CD14-positive monocyte (primary cell): ENCODE measurements at regions not wholly inside any gene's neighbourhood (a gene's known extent, or its start where the extent isn't known, plus 50 kb on each side); places are given as distances from the start of the nearest gene placed in this dataset.
"Not testable (repeated sequence)": the region's sequence is repeated elsewhere in the genome, so short reads cannot be mapped to it uniquely, and the experiment has no call there.

ENCODE experiments used
- DNase-seq, 3 donors: peaks; one replicate each; pipeline ENCODE4 v3.0.0-alpha.2; 2011 to 2022
- H2AFZ ChIP-seq: 2 replicates; pipeline ENCODE4 v1.6.0; 2012; ENCODE audit warnings: mild to moderate bottlenecking, low read depth, low read length, inconsistent platforms; ENCODE audit not compliant: insufficient read depth, poor library complexity, severe bottlenecking
- H3K27ac ChIP-seq, 2 donors: 1 replicate in 1 of 2; 2 replicates in 1 of 2; pipeline ENCODE4 v1.5.1; 2012 to 2013; ENCODE audit warnings: low read length in 2 of 2, control low read depth in 1 of 2, inconsistent platforms in 1 of 2, low read depth in 1 of 2, mild to moderate bottlenecking in 1 of 2
- H3K27me3 ChIP-seq, 2 donors: one replicate each; pipeline versions ENCODE4 v1.6.0 to v1.6.1; 2011 to 2013; ENCODE audit warnings: low read length in 2 of 2; ENCODE audit not compliant: control insufficient read depth in 2 of 2, insufficient read depth in 2 of 2
- H3K36me3 ChIP-seq, 2 donors: replicated peaks in 1 of 2; 1 replicate in 1 of 2; 2 replicates in 1 of 2; pipeline versions ENCODE4 v1.5.1 to v1.6.1; 2012 to 2013; ENCODE audit warnings: low read length in 2 of 2, control low read depth in 1 of 2, inconsistent platforms in 1 of 2, mild to moderate bottlenecking in 1 of 2; ENCODE audit not compliant: insufficient read depth in 2 of 2, control insufficient read depth in 1 of 2
- H3K4me1 ChIP-seq, 2 donors: 1 replicate in 1 of 2; 2 replicates in 1 of 2; pipeline versions ENCODE4 v1.5.1 to v1.6.1; 2012 to 2013; ENCODE audit warnings: low read length in 2 of 2, control low read depth in 1 of 2, inconsistent platforms in 1 of 2, mild to moderate bottlenecking in 1 of 2, moderate library complexity in 1 of 2; ENCODE audit not compliant: insufficient read depth in 2 of 2, control insufficient read depth in 1 of 2
- H3K4me2 ChIP-seq: replicated peaks from 2 replicates; pipeline ENCODE3; 2012; ENCODE audit warnings: low read length, moderate library complexity, mild to moderate bottlenecking; ENCODE audit not compliant: poor library complexity, severe bottlenecking; ENCODE audit errors: extremely low read depth
- H3K4me3 ChIP-seq, 3 experiments: fragments of 200-600 bp in 1 of 3; sonication (generic) in 1 of 3; replicated peaks in 1 of 3; 1 replicate in 2 of 3; 2 replicates in 1 of 3; pipeline ENCODE4 v1.5.1; 2011 to 2013; ENCODE audit warnings: low read length in 3 of 3, mild to moderate bottlenecking in 3 of 3, control low read depth in 2 of 3, low read depth in 2 of 3, inconsistent platforms in 1 of 3, moderate library complexity in 1 of 3
- H3K79me2 ChIP-seq: 2 replicates; pipeline ENCODE4 v1.6.0; 2012; ENCODE audit warnings: mild to moderate bottlenecking, control low read depth, inconsistent platforms, low read length, moderate library complexity; ENCODE audit not compliant: insufficient read depth
- H3K9ac ChIP-seq: 2 replicates; pipeline ENCODE4 v1.6.0; 2017; ENCODE audit warnings: low read length, mild to moderate bottlenecking; ENCODE audit not compliant: insufficient read depth, poor library complexity, severe bottlenecking
- H3K9me3 ChIP-seq, 2 donors: replicated peaks in 1 of 2; 1 replicate in 1 of 2; 2 replicates in 1 of 2; pipeline versions ENCODE4 v1.5.1 to v1.6.1; 2012 to 2013; ENCODE audit warnings: low read length in 2 of 2, control low read depth in 1 of 2; ENCODE audit not compliant: control insufficient read depth in 1 of 2, insufficient read depth in 1 of 2
- H4K20me1 ChIP-seq: 2 replicates; pipeline ENCODE4 v1.6.0; 2012; ENCODE audit warnings: mild to moderate bottlenecking, low read length, control low read depth, moderate library complexity; ENCODE audit not compliant: insufficient read depth
- H3K27ac Mint-ChIP-seq, 7 donors: one replicate each; pipeline ENCODE4 v1.8.0; 2020; ENCODE audit warnings: mild to moderate bottlenecking in 7 of 7, mixed read lengths in 7 of 7, moderate library complexity in 6 of 7, inconsistent platforms in 2 of 7
- H3K27me3 Mint-ChIP-seq, 3 donors: one replicate each; pipeline ENCODE4 v1.8.0; 2021 to 2022; ENCODE audit warnings: low read depth in 3 of 3, mild to moderate bottlenecking in 3 of 3, mixed read lengths in 3 of 3, moderate library complexity in 3 of 3, inconsistent platforms in 1 of 3
- H3K36me3 Mint-ChIP-seq, 2 donors: one replicate each; pipeline ENCODE4 v1.8.0; 2020; ENCODE audit warnings: mixed read lengths in 2 of 2, inconsistent platforms in 1 of 2, mild to moderate bottlenecking in 1 of 2
- H3K4me1 Mint-ChIP-seq: one replicate; pipeline ENCODE4 v1.8.0; 2020; ENCODE audit warnings: mild to moderate bottlenecking, mixed read lengths
- H3K4me3 Mint-ChIP-seq, 2 donors: one replicate each; pipeline ENCODE4 v1.8.0; 2020; ENCODE audit warnings: mild to moderate bottlenecking in 2 of 2, mixed read lengths in 2 of 2, moderate library complexity in 1 of 2
- H3K9me3 Mint-ChIP-seq, 7 donors: one replicate each; pipeline ENCODE4 v1.8.0; 2020 to 2022; ENCODE audit warnings: mixed read lengths in 7 of 7, mild to moderate bottlenecking in 6 of 7, moderate library complexity in 6 of 7, inconsistent platforms in 2 of 7
- WGBS: methylation state at CpG from one replicate; pipeline ENCODE4 v1.1.5; 2013; ENCODE audit warnings: missing lambda C conversion rate; ENCODE audit not compliant: insufficient coverage; 5-methylcytosine and 5-hydroxymethylcytosine counted together
- intact Hi-C, 2 donors: fragments of 100-400 bp; cut with micrococcal nuclease; formaldehyde crosslinking; loops; one replicate each; pipeline versions ENCODE4 v1.15.0 to v1.15.1; 2023

- 40% methylated on average over 1 of the region's 1 CpG for WGBS
- intact Hi-C loops, H3K36me3 Mint-ChIP-seq: not testable (repeated sequence)
These were observed 1177.1 kb downstream of the FOXD4L5 start for GRCh38 chr9:64107867-64108266.

GRCh38 chr9:64107211-64107610 lies 1177.8 kb downstream of the FOXD4L5 start:
- H3K27ac Mint-ChIP-seq, H3K36me3 Mint-ChIP-seq, H3K27ac ChIP-seq, DNase-seq, H3K4me2 ChIP-seq, H3K9ac ChIP-seq, H4K20me1 ChIP-seq, H3K27me3 ChIP-seq, H3K79me2 ChIP-seq, intact Hi-C loops, H3K4me3 ChIP-seq, H2AFZ ChIP-seq, H3K9me3 ChIP-seq, H3K4me3 Mint-ChIP-seq, H3K27me3 Mint-ChIP-seq, H3K4me1 Mint-ChIP-seq, H3K4me1 ChIP-seq, H3K36me3 ChIP-seq, H3K9me3 Mint-ChIP-seq: not testable (repeated sequence)
- no CpG with 5 or more reads among the region's 1 CpG for WGBS

More at GRCh38 chr9:64107867-64108266, 1177.1 kb downstream of the FOXD4L5 start:
- not testable (repeated sequence) for H3K27me3 Mint-ChIP-seq, H3K27me3 ChIP-seq, H3K4me3 Mint-ChIP-seq, H3K27ac Mint-ChIP-seq, H3K9ac ChIP-seq, H3K27ac ChIP-seq, DNase-seq, H4K20me1 ChIP-seq, H3K4me1 Mint-ChIP-seq, H3K79me2 ChIP-seq, H3K4me3 ChIP-seq, H3K4me1 ChIP-seq, H3K9me3 ChIP-seq, H3K36me3 ChIP-seq, H2AFZ ChIP-seq, H3K9me3 Mint-ChIP-seq, H3K4me2 ChIP-seq

- H3K27me3 ChIP-seq, H4K20me1 ChIP-seq, H3K27me3 Mint-ChIP-seq, H3K4me3 ChIP-seq, H3K27ac Mint-ChIP-seq, H3K36me3 Mint-ChIP-seq, H3K9ac ChIP-seq, H3K4me1 ChIP-seq, H3K4me3 Mint-ChIP-seq, H3K27ac ChIP-seq, H3K79me2 ChIP-seq, H2AFZ ChIP-seq, intact Hi-C loops, H3K4me2 ChIP-seq, DNase-seq, H3K4me1 Mint-ChIP-seq, H3K36me3 ChIP-seq: not testable (repeated sequence)
- WGBS: no CpG with 5 or more reads among the region's 1 CpG
- peaks cover 6 to 17% (median 11%) of the 10 kb centered on the region in 7 donors for H3K9me3 Mint-ChIP-seq
- peaks cover 0 to 11% of the 10 kb centered on the region in 2 donors for H3K9me3 ChIP-seq
These were observed 1179.8 kb downstream of the FOXD4L5 start for GRCh38 chr9:64105193-64105592.

- WGBS: no CpG with 5 or more reads among the region's 3 CpGs
- DNase-seq, H3K27me3 ChIP-seq, H3K4me1 Mint-ChIP-seq, H3K27ac ChIP-seq, H3K79me2 ChIP-seq, H3K4me3 ChIP-seq, H3K4me2 ChIP-seq, H3K27ac Mint-ChIP-seq, intact Hi-C loops, H3K4me1 ChIP-seq, H3K9ac ChIP-seq, H2AFZ ChIP-seq, H4K20me1 ChIP-seq, H3K27me3 Mint-ChIP-seq, H3K36me3 Mint-ChIP-seq, H3K36me3 ChIP-seq, H3K4me3 Mint-ChIP-seq: not testable (repeated sequence)
- peaks cover 0 to 11% of the 10 kb centered on the region in 2 donors for H3K9me3 ChIP-seq
- H3K9me3 Mint-ChIP-seq: peaks cover 10 to 29% (median 17%) of the 10 kb centered on the region in 7 donors
These were observed 1183.5 kb downstream of the FOXD4L5 start for GRCh38 chr9:64101504-64101903.
